ENCODE measurements at regions not wholly inside any gene's neighbourhood (a gene's known extent, or its start where the extent isn't known, plus 50 kb on each side); places are given as distances from the start of the nearest gene placed in this dataset.
"Not testable (repeated sequence)": the region's sequence is repeated elsewhere in the genome, so short reads cannot be mapped to it uniquely, and the experiment has no call there.

DNA sequence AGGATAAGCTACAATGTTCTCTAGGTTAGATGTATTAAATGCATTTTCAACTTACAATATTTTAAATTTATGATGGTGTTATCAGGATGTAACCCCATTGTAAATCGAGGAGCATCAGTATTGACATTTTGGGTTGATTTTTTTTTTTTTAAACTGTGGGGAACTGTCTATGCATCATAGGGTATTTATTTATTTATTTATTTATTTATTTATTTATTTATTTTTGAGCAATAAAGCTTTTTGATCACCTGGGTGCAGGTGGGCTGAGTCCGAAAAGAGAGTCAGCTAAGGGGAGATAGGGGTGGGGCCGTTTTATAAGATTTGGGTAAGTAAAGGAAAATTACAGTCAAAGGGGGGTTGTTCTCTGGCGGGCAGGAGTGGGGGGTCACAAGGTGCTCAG, 367.5 kb downstream of the OXSM start:
- DNase-seq (ENCODE audit: low spot score) = not testable (repeated sequence)

GRCh38 chr3:26171006-26171405, 381.1 kb downstream of the OXSM start:
- DNase-seq (ENCODE audit: low spot score) = no peak

GRCh38 chr3:26191556-26191955, 401.7 kb downstream of the OXSM start:
- DNase-seq (ENCODE audit: low spot score) = no peak

DNA sequence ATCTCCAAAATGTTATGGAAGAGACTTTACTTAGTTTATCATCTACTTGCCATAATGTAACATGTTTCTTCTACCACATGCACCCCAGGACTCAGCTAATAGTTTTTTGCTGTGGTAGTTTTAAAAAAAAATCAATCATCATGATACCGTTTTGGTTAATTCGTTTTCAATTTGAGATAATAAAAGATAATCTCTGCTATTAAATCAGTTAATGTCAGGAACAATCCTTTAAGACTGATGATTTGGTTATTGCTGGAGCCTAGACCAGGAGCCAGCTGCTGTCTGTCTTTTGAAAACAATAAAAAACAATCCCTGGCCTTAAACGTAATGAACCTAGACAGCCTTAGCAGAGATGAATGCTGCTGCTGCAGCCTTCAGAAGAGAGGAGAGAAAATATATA, 403.7 kb downstream of the OXSM start:
- DNase-seq (ENCODE audit: low spot score) = no peak

DNA sequence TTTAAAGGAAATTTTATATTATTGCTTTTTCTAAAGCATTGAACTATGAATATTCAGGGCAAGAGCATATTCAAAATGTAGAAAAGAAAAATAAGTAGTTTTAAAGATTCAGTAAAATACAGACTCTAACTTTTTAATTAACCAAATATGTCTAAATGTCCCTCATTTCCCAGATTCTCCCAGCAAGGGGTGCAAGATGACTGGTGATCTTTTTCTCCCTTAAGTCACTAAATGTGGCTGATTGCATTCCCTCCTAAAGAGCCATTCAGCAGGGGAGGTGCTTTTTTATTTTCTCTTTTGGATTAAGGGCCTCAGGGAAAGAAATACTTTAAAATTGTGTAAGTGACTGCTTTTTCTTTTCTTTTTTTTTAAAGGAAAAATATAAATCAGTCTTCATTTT, 406.9 kb downstream of the OXSM start:
- no peak for DNase-seq (ENCODE audit: low spot score)

GRCh38 chr3:26198609-26199008, 408.7 kb downstream of the OXSM start:
- no peak for DNase-seq (ENCODE audit: low spot score)

GRCh38 chr3:26202169-26202568, 412.3 kb downstream of the OXSM start:
- DNase-seq (ENCODE audit: low spot score) = no peak

- DNase-seq (ENCODE audit: low spot score) = no peak
Measured at GRCh38 chr3:26205475-26205874, 415.6 kb downstream of the OXSM start.

DNA sequence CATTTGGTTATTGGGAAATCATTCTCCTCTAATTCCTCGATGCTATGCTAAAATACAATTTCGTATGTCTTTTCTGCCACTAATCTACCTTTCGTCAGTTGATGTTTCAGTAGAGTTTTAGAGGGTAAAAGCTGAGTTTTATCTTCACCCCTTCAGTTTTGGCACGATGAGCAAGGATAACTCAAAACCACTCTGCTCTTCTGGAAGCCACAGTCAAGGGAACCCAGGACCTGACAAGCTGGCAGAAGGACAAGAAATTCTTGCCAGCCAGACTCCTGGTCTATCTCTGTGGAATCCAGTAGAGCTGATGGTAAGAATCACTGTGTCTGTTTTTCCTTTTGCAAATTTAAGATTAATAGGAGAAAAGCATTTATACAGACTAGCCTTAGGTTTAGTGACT, 414.4 kb upstream of the LRRC3B start:
- no peak for DNase-seq (ENCODE audit: low spot score)

- no peak for DNase-seq (ENCODE audit: low spot score)
Measured at GRCh38 chr3:26229801-26230200, 392.8 kb upstream of the LRRC3B start.

DNA sequence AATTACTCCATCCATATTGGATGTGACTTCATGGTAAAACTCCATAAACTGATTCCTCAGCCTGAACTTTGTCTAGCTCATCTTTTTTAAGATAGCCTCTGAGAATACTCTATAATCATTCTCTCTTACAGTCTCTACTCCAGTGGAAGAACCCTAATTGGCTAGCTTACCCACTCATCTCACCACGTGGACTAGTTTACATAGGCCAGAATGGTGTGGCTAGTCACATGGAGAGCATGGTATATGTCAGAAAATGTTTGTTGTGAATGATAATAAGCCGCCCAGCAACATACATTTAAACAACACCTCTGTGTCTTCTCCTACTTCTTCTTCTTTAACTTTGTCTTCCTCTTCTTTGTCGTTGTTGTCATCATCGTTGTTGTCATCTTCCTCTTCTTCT, 389.2 kb upstream of the LRRC3B start:
- no peak for DNase-seq (ENCODE audit: low spot score)

DNA sequence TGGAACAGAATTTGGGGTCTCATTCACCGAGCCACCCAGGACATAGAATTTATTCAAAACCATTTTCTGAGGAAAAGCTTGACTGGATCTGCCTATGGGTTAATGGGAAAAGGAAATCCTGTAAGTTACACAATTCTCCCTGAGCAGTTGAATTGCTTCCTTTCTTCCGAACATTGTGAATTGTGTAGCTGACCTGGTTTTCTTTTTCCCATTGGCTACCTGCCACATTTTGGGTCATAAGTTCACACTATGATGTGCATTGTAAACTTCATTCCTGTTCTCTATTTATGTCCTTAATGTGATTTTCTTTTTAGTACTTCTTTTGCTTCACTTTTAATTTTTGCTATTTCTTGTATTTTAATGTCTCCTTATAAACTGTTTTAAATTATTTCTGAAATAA, 386.0 kb upstream of the LRRC3B start:
- no peak for DNase-seq (ENCODE audit: low spot score)

DNA sequence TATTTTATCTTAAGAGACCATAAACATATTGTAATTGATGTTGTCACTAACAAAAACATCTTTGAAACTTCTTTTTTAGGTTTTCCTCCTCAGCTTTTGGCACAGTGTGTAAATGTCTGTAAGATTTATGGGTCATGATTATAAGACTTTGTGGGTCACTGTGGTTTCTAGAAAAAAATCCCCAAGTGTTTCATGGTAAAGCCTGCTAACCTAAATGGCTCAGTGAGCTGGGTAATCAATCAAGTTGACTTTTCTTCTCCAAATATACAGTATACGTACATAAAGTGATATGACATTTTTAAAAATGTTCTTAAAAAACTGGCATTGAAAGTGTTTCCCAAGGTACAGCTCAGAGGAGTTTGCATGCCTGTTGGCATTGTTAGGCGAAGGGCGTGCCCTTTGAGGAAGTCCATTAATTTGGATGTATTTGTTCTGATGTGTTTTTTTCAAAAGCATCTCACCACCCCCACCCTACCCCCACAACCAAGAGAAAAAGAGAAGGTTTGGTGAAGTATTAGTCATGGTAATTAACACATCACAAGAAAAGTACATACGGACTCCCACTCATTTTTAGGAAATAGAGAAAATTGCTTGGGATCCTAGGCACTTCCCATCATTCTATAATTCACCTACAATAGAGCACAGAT, 385.4 kb upstream of the LRRC3B start:
- DNase-seq (ENCODE audit: low spot score) = no peak

DNA sequence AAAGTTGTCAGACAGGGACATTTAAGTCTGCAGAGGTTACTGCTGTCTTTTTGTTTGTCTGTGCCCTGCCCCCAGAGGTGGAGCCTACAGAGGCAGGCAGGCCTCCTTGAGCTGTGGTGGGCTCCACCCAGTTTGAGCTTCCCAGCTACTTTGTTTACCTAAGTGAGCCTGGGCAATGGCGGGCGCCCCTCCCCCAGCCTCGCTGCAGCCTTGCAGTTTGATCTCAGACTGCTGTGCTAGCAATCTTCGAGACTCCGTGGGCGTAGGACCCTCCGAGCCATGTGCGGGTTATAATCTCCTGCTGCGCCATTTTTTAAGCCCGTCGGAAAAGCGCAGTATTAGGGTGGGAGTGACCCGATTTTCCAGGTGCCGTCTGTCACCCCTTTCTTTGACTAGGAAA, 378.0 kb upstream of the LRRC3B start:
- not testable (repeated sequence) for DNase-seq (ENCODE audit: low spot score)

DNA sequence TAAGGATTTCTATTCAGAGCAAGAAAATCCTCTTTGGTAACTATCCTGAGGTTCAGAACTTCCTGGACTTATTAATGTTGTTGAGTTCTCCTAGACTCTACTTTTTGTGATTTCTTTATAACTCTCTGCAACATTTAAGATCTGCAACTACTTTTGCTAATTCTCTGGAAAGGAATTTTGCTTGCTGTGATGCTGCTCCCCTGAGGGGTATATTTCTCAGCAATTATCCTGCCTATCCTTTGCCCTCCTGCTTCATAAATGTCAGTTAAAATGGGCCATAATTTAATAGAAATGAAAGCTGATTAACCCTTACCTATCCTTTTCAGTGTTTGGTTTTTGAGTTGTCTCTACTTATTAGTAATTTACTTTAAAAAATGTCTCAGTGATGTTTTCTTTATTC, 377.3 kb upstream of the LRRC3B start:
- DNase-seq (ENCODE audit: low spot score) = no peak

GRCh38 chr3:26246901-26247300, 375.7 kb upstream of the LRRC3B start:
- DNase-seq (ENCODE audit: low spot score) = no peak

DNA sequence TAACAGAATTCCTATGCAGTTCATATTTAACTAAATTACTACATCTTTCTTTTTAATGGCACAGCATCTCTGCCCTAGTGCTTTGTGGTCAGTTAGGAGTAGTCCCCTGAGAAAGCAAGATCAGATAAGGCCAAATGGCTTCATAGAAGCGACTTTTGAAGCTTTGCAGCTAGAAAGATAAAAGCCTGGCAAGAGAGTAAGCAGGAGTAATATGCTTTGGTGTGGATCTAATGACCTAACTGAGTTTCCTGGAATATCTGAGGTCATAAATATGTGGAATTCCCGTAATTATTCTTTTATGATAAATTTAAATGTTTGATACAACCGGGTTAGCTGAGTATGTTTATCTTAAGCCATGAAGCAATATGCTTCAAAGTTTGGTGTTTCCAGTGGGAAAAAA, 374.9 kb upstream of the LRRC3B start:
- no peak for DNase-seq (ENCODE audit: low spot score)

GRCh38 chr3:26252001-26252400, 370.6 kb upstream of the LRRC3B start:
- DNase-seq (ENCODE audit: low spot score) = no peak

DNA sequence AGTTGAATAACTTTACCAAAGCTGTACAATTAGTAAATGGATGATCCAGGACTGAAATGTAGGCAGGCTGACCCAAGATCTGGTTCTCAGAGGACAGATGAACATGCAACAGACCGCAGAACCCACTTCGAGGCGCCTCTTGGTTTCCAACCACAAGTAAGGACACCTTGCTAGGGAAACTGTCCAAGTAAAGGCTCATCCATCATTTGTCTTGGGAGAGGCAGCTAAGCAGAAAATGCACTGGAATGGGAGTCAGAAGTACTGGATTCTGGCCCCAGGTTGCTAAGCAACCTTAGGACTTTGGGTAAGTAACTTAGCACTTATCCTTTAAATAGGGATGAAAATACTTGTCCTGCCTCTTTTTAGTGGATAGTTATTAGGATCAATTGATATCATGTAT, 366.3 kb upstream of the LRRC3B start:
- DNase-seq (ENCODE audit: low spot score) = no peak

DNA sequence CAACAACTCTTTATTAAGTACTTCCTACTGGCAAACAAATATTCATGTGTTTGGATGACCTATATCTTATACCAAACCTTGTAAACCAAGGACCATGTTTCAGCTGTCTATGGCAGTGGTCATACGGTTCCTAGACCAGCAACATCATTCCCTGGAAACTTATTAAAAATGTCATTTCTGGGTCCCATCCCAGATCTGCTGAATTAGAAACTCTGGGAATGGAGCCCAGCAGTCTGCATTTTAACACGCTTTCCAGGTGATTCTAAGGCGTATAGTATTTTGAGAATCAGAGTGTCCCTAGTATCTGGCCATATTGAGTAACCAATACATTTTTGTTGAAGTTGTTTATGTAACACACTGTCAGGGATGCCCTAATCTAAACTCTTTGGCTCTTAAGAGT, 363.4 kb upstream of the LRRC3B start:
- DNase-seq (ENCODE audit: low spot score) = no peak

DNA sequence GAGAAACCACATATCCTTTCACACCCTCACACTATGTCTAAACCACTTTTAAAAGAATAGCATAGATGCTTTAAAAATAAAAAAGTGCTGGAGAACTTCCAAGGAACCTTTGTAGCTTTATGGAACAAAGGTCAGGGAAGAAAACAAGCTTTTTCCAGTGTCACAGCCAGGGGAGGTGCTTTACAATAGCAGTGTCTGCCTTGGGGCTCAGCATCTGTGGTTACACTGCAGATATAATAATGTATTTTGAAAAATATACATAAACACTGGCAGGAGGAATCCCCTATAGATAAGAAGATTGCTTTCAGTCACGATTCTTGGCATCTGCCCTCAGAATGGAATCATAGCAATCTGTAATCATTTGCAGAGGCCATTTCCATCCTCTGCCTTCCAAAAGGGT, 362.4 kb upstream of the LRRC3B start:
- DNase-seq (ENCODE audit: low spot score) = no peak

GRCh38 chr3:26264708-26265107, 357.9 kb upstream of the LRRC3B start:
- no peak for DNase-seq (ENCODE audit: low spot score)

DNA sequence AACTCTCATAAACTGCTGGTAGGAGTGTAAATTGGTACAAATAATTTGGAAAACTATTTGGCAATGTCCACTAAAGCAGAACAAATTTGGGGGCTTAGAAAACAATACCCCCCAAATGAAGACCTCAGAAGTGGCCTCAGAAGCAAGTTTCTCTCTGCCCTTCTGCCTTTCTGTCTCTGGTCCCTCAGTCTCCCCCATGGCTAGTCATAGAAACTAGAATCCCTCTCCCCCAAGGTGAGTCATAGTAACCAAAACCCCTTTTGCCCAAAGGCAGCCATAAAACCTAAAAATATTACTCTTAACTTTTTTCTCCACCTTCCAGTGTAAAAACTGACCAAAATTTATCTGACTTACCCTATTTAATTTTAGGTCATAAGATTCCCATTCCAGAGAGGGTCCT, 350.7 kb upstream of the LRRC3B start:
- DNase-seq (ENCODE audit: low spot score) = no peak

DNA sequence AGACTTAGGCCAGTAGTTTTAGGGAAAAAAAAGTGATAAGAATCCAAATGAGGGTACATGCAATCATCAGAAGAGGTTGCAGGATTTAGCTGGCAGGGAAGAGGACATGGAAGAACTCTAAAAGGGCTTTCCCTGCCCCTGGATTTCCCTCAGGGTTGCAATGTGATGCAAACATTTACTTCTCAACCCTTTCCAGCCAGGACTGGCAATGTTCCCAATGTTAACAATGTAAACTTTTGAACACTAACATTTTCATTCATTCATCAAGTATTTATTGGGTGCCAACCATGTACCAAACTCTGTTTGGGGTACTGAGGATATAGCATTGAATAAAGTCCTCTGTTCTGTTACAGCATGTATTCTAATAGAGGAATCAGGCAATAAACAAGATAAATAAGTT, 349.4 kb upstream of the LRRC3B start:
- DNase-seq (ENCODE audit: low spot score) = no peak

GRCh38 chr3:26279091-26279490, 343.5 kb upstream of the LRRC3B start:
- no peak for DNase-seq (ENCODE audit: low spot score)
